ENCODE measurements at regions not wholly inside any gene's neighbourhood (a gene's known extent, or its start where the extent isn't known, plus 50 kb on each side); places are given as distances from the start of the nearest gene placed in this dataset.

DNA sequence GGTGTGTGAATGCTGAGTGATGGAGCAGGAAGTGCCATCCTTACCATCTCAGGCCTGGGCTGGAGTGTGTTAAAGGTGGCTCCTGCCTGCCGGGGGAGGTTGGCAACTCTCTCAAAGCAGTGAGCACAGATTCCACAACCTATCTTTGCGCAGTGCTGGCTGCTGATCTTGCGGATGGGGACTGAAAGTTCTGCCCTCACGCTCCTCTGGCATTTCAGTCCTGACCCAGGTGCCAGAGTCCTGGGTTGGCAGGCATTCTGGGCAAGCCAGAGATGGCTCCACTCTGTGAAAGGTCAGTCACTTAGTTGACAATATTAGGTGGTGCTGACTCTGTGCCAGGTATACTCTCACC lies 315.5 kb downstream of the RPS24 start:
- DNase-seq = no peak

DNA sequence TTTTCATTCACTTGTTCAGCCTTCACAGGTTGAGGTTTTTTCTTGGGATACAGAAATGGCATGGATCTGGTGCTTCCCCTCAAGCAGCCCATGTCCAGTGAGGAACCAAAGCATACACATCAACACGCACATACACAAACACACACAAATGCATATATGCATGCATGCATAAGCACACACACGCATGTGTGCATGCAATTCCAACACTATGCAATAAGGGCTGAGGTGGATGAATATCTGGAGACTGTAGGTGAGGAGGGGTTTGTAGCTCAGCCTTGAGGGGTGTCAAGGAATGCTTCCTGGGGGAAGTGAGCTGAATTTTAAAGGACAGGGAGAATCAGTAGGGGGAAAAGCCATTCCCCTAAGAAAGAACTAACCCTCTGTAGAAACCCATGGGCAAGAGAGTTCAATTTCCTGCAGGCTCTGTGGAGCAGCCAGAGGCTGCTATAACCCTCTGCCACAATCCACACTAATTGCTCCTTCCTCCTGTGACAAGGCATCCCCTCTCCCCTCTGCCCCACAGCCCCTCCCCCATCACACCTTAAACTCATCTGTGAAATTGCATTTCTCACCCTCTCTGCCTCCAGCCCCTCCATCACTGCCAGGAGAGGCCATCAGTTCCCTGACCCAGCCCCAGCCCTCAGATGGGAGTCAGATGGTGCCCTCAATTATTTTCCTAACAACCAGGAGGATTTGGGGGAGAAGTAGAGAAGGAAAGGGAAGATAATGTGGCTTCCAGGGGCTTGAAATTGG lies 316.4 kb downstream of the RPS24 start:
- DNase-seq = no peak

DNA sequence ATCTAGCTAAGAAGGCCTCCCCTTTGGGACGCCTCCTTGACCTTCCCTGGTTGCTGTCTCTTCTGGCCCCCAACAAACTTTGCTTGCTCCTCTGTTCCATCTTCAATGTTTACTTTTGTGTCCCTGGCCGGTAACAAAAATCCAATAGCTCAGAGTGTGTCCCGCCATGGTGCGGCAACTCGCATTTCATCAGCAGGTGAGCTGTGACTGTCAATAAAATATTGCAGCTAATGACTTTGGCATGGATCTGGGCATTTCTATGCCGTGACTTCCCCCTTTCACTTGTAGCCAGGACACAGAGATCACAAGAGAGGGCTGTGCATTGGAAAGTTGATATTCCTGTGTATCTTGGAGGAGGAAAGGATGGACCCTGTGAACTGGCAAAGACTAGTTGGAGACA lies 317.6 kb downstream of the RPS24 start:
- DNase-seq = no peak

DNA sequence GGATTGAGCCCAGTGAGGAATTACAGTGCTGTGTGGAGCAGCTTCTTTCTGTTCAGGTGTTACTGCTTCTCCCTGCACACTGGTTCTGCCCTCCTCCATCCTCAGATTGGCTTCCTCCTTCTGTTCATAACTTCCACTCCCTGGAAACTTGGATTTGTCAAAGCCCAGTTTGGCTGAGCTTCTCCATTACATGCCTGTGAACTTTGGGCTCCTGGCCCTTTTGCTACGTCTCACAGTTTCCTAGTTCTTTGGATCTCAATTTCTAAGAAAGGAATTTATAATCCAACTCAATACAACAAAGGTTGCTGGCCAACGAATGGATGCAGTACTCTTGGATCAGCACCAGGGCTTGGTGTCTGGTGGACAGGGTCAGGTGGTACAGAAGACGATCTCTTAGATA lies 318.1 kb downstream of the RPS24 start:
- DNase-seq = no peak

DNA sequence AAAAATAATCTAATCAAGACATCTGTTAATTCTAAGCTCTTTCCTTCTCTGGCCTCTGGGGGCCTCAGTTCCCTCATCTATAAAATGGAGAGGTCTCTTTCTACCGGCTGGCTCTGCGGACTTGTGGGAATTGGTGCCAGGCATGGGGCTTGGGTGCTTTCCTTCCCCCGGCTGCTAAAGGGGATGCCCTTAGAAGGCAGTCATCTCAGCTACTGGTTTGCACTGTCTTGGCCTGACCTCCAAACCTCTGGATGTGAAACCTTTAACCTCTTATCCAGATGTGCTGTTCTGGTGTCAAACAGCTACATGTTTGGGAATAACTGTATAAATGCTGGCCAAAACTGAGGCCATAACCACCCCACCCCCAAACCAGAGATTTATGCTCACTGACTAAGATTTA lies 320.0 kb downstream of the RPS24 start:
- no peak for DNase-seq

DNA sequence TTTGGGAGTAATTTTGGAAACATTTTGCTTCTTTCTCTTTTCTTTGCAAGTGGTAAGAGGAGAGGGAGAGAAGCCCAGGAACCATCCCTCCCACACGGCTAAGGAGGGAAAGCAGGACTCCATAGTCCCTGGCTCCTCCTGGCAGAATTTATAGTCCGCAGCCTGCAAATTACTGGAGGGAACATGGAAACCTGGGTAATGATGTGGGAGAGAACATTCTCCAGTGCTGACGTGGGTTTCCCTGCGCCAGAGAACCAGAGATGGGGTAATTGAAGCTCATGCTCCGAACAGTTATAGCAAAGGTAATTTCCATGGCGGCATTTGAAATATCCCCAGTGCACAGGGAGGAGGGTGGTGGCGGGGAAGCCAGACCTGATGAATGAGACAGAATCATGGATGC lies 320.4 kb downstream of the RPS24 start:
- DNase-seq = peak; percentile 31

DNA sequence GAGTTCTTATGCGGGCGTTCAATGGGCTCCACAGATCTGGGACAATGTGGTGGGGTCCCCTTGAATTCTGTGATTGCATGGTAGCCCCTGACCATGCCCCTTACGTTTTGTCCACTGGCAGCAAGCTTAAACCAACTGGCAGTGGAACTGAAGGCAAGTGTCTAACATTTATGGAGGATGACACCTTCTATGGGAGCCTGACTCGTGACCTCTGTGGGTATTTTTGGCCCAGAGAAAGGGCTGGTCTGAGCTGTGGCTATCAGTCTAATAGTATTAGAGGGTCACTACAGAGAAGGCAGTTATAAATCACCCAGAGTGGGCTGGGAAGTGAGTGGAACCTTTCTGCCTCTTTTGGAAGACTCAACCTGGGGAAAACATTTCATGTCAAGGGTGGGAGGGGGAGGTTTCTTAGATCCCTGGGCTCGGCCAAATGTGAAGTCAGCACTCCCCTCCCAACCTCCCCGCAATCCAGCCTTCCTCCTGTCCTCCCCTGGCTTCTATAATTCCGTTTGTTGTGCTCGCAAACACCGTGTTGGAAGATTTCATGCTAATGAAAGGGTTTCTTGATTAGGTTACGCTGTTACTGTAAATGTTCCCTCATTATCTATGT lies 322.7 kb downstream of the RPS24 start:
- no peak for DNase-seq

DNA sequence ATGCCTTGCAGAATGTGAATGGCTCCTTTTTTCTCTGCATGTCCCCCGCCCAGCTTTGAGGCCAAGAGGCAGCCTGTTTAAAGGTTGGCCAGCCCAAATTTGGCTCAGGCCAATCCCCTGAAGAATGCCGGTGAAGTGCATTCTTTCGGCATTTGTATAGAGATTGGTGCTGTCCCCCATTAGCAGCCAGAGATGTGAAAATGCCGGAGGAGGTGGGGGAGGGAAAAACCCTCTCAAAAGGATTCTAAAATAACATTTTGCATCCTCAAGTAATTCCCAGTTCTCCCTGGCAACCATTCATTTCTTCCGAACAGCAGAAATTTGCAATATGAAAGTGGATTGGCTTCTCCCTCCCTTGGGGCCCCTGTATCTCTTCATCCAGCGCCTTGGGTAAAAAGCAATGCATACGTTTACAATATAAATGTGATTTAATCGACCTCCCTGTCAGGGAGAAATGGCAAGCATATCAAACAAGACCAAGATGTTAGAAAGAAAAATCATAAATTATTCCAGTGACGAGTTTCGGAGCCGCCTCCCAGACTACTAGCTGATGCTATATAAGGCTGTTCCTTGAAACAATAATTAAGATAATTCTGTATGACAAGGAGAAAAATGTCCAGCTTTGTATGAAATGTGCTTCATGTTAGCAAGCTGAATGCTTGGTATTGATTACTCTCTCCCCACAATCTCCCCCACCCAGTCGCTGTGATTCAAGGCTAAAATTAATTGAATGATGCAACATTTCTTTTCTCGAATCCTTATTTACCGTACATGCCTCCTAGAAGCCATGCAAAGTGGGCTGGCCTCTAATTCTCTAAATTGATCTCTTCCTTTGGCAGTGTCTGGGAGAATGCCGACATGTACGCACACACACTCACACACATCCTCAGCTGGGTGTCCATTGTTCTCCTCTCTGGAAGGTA lies 323.7 kb downstream of the RPS24 start:
- peak; percentile 85 for DNase-seq

DNA sequence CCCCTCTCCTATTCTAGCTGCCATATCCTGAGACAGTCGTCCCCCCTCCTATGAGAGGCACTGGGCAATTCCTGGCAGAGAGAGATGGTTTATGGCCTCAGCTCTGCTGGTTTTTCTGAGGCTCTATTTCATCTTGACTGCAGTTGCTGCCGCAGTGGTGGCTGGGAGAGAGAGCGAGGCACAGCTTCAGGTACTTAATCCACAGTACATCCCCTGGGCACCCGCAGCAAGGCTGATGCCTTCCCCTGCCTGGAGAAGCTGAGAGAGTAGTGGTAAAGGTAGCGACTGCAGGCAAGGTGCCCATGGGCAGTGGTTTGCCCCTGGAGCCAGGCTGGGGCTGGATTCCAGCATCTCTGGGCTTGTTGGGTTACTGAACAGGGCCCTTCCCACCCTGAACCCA lies 324.7 kb downstream of the RPS24 start:
- DNase-seq = no peak

DNA sequence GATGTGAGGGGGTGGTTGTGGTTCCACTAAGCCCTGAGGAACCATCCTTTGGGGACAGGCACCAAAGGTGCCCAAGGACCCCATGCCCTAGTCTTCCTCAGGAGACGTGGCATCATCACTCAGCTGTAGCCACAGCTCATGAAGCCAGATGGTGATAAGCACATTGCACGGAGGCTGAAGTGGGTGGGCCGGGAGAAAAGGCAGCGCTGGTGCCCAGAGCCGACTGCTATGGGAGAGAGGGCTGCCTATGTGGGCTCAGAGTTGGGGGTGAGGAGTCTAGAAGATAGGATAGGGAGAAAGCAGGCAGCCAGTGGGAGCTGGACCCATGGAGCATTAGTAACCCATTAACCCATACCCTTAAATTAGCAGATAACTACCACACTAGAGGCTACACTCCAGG lies 325.3 kb downstream of the RPS24 start:
- no peak for DNase-seq

DNA sequence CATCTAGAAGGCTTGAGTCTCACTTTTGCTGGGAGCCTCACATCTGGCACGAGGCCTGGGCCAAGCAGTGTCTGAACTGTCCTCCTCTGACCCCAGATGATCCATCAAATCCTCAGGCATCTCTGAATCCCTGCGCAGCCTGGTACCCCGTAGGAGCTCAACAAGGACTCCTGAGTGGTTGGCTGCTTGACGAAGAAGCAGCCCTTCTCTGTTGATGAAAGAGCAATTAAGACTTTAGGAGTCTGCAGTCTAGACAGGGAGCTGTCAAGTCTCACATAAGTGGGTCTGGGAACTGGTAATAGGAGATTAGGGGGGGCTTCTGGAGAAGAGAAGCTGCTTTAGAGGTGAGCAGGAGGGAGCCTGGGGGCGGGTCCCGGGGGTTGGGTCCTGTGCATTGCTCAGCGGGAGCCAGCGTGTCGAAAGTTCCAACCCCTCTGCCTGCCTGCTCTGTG lies 326.0 kb downstream of the RPS24 start:
- peak; percentile 48 for DNase-seq

DNA sequence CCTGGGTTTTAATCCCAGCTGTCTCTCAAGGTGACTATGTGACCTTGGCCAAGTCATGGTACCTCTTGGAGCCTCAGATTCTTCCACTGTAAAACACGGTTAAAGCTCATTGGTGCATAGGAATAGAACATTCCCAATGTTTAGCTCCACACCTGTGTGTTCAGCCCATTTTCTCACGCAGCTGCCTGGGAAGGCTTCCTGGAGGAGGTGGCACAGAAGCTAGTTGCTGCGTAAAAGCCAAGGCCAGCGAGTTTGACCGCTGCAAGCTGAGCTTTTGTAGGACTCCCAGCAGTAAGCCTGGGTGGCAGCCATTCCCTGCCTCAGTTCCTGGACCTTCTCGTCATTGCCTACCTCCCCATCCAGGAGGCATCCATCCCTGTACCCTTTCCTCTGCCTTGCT lies 326.6 kb downstream of the RPS24 start:
- no peak for DNase-seq

DNA sequence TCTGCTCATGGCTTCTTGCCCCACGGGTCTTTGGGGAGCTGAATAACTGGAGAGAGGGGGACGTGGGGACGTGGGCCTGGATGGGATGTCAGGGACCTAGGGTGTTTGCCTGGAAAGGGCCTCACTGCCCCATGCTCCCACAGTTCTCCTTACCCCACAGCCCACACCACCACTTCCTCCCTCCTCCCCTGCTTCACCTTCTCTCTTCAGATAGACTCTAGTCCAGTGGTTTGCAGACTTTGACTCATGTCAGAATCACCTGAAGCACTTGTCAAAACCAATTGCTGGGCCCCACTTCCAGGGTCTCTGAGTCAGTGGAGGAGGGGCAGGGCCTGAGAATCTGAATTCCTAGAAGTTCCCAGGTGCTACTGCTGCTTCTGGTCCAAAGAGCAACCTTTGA lies 327.4 kb downstream of the RPS24 start:
- DNase-seq = no peak

DNA sequence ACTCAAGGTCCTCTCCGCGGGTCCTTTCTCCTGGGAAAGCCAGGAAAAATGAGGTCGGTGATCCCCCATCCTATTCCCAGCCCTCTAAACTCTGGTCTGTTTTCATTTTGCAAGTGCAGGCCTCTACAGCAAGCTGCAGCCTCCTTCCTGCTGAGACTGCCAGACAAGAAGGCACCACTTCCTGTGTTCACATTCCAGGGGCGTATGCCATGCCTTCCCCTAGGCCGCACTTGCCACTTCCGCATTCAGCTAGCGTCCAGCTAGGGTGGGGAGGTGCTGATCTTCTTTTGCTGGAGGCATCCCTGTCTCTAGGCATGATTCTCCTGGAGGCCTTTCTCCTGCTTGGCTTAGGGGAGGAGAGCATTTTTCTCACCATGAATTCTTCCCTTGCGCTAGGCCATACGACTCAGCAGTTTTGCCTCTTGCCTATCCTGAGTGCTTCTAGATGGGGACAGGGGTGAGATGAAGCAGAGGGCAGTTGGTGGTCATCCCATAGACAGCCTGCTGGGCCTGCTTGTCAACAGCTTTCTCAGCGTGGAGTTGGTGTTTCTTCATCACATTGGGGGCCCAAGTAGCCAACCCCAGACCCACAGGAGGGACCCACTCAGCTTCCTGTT lies 328.9 kb downstream of the RPS24 start:
- DNase-seq = peak; percentile 83

DNA sequence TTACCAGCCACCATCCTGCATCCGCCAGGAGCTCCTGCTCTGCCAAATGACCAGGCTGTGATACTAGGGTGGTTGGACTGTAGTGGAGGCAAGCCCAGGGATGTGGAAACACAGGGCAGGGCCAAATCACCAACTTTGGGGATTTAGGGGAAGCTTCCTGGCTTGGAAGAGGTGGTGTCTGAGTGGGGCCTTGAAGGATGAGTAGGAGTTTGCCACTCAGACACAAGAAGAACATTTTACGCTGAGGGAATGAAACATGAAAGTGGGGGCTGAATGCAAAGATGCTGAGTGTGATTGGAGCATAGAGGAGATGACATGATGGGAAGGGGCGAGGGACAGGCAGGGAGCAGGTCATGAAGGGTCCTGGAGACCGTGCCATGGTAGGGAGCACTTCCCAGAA lies 329.5 kb downstream of the RPS24 start:
- DNase-seq = no peak

DNA sequence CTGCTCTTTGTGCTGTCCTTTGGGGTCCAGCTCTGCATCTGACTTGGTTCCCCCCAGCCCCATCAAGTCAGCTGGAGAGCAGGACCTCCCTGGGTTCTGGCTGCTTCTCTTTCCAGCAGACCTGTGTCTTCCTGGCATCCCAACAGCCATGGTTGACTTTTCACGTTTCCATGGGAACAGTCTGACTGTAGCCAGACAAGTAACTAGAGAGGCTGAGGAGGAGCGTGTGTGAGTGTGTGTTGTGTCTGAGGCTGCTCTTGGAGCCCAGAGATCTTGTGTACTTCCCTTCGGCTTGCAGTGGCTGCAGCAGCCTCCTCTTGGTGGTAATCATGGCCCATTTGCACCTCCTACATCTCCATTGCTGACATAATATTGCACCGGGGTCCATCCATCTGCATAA lies 332.0 kb downstream of the RPS24 start:
- DNase-seq = no peak

DNA sequence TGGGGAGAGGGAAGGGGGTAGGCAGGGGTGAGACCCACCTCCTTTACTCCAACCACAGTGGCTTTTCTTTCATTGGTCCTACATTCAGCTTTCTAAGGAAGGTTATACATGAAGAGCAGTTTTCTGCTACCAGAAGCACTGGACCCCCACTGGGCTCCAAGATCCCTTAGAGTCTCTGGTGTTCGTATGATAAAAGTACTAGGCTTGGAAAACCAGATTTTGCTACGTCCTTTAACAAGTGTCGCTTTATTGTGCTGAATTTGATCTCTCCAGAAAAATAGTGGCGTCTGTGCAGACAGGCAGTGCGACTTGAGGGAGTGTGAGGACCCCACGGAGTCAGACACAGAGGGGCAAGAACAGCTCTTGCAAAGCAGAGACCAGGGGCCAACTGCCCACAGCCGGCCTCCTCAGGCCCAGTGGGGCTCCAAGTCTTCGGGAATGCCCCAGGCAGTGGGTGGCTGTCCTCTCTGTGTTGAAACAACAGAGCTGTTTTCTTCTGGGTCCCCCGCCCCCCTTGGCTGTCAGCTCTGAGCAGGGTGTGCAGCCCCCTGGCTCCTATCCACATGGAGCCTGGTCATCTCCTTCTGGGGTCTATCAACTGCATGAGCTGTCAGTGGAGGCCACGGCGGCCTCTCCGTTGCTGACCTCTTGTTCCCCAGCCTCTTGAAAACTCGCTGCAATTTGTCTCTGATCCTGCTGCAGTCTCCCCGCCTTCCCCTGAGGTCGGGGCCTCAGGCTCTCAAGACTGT lies 333.2 kb downstream of the RPS24 start:
- DNase-seq = no peak

DNA sequence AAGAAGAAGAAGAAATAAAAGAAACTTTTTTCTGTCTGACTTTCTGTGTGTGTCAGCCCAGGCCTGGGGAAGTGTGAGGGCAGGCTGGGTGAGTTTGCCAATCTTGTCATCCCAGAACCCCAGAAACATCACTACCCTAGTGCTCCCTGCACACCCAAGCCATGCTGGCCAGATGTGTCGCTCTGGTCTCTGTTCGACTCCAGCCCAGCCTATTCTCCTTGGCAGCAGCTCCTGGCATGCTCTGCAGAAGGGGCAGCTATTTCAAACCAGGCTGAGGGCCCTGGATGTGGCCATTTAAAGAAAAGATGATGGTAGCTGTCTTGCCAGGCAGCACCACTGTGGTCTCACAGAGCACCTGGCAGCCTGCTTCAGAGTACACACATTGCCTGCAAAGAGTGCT lies 334.1 kb downstream of the RPS24 start:
- no peak for DNase-seq

DNA sequence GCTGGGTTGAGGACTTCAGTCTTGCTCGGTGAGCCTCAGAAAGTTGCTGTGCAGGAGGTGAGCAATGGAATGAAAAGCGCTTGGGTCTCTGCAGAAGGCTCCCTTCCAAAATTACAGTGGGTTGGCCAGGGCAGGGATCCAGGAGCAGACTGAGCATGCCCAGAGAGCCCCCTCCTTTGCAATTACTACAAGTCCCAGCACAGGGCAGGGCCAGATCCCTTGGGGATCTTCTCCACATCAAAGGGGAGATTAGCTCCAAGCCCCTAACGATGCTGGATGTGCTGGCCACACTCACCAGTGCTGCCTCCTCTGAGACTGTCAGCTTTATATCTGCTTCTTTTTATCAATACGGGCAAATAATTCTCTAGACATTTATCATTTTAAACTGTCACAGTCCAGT lies 337.5 kb downstream of the RPS24 start:
- DNase-seq = peak; percentile 30

DNA sequence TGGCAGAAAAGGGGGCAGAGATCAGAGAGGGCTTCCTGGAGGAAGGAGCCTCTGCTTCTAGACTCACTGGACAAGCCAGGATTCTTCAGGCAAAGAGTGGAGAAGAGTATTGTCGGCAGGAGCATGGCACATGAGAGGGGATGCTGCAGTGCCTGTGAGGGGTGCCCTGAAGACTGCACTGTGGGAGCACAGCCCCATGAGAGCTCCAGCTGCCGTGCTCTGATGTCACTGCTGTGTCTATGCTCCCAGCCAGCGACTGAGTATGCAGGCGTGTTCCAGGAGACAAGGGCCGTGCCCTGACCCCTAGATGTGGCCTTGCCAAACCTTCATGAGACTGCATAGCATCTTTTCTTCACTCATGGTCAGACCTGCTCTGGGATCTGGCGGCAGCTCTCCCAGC lies 339.1 kb downstream of the RPS24 start:
- DNase-seq = no peak

DNA sequence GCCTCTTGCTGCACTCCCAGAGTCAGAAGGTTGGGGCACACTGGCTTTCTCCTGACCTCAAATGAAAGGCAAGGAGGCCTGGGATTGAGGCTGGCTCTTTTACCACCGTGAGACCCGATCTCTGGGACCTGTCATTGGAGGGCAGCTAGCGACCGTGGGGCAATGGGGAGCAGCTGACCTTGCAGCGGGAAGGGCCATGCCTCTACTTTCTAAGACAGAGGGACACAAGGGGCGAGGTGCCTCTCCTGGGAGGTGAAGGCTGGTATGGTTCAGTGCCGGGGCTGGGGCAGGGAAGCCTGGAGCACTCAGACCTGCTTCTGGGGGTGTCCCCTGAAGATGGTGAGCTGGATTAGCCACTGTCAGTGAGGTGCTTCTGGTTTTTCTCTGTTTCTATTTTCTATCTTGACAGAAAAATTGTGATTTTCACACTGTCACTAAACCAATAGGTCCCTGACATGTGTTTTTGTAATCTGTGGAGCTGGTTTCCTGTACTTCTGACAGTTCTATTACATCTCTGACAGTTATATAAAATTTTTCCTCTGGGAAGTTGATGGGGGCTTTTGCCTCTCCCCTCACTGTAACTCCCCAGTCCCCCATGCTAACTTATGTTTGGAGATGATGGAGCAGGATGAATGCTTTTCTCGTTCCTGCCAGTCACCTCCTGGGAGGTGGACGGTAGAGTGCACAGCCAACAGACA lies 340.8 kb downstream of the RPS24 start:
- no peak for DNase-seq
